ENCODE measurements at regions not wholly inside any gene's neighbourhood (a gene's known extent, or its start where the extent isn't known, plus 50 kb on each side); places are given as distances from the start of the nearest gene placed in this dataset.
"Not testable (repeated sequence)": the region's sequence is repeated elsewhere in the genome, so short reads cannot be mapped to it uniquely, and the experiment has no call there.

DNA sequence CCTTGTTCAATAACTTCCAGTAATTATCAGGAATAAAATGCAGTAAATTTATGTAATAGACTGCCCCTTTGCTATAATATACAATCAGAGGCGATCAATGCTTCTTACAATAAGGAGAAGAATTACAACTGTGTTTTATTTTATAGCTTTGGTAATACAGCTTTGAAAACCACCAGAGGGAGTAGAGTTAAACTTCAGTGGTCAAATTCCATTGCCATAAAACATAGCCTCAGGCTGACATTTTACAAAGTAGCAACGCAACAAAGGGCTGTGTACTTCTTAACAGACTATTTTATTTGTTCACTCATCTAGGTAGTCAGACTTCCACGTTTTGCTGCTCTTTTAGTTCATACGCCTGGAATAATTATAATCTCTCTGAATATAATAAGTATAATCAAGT lies 58.5 kb downstream of the TEX13C start:
- peak; percentile 93 for DNase-seq

DNA sequence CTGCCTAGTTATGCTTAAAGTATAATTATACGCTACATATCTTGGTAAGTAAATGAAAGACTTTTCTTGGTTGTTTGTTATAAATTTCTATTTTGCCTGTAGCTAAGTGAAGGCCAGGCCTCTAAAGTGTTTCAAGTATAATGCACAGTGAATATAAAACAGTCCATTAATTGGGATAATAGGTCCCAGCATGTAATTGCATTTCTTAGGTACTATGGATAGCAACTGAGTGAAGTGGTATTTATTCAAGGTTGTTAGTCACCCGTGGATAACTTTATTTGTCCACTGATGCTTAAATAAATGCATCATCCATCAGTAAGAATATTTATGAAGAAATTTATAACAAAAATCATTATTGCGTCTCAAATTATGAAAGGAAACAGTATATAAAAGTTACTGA lies 59.1 kb downstream of the TEX13C start:
- DNase-seq, result peak; percentile 92

DNA sequence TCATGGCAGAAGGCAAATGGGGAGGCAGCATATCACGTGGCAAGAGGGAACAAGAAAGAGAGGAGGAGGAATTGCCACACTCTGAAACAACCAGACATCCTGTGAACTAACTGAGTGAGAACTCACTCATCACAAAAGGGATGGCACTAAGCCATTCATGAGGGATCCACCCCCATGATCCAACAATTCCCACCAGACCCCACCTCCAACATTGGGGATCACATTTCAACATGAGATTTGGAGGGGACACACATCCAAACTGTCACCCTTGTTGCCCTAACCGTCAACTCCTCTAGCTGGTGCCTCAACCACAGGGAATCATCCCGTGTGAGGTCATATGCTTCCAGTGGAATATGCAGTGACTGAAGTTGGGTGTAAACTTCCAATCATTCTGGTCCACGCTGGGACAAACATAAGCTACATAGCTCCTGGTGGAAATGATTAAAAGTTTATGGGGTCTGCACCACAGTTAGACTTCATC lies 62.5 kb downstream of the TEX13C start:
- DNase-seq, result no peak

DNA sequence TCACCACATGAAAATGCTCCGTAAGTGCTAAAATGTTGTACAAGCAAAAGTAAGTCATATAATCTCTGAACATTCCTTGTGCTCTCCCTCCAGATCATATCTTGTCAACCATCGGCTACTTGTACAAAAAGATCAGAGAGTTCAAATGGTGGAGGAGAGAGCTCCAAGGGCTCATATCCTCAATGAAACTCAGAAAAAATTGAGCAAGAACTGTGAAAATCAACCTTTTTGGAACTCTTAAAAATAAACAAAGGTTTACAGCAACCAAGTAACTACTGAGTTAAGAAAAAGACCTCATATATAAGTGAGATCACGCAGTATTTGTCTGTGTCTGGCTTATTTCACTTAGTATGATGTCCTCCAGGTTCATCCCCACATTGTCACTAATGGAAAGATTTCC lies 63.2 kb downstream of the TEX13C start:
- DNase-seq, result no peak

DNA sequence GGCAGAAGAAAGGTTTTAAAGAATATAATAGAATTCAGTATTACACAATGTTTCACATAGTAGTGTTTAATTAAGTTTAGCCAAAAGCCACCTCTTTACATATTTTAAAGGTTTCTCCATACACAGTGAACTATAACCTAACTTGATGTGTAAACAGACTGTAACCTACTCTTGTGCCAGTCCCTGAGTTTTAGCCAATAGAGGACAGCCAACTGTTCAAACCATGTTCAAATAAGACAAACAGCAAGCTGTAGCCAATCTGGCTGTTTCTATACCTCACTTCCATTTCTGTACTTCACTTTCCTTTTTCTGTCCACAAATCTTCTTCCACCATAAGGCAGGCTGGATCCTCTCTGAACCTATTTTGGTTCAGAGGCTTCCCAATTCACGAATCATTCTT lies 65.2 kb downstream of the TEX13C start:
- DNase-seq, result no peak

DNA sequence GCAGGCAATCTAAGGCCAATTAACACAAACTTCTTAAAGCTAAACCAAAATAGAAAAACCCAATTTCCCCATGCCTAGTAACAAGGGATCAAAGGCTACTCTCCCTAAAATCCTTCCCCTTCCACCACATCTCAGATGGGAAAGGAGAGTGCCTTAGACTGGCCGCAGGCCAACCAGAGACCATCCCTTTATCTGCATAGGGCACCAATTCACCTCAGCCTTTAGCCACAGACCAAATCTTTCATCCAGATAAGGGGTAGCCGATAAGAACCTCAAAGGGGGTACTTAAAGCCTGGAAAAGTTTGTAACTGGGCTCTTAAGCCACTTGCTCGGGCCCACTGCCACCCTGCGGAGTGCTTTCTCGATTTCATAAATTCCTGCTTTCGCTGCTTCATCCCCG lies 68.3 kb downstream of the TEX13C start:
- no peak for DNase-seq

DNA sequence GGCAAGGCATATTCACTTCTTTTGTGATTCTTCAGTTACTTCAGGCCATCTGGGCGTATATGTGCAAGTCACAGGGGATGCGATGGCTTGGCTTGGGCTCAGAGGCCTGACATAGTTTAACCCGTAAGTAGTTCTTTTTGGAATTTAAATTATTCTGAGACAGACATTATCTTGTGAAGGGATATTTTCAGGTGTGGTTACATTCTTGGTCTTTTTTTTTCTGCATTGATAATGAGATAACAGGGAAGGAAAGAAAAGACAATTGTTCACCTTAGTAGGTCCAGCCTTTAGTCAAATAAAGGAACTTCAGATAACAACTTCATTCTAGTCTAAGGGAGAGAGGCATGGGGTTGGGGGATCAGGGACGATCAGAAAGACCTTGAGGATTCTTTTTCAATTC lies 74.8 kb downstream of the TEX13C start:
- no peak for DNase-seq

DNA sequence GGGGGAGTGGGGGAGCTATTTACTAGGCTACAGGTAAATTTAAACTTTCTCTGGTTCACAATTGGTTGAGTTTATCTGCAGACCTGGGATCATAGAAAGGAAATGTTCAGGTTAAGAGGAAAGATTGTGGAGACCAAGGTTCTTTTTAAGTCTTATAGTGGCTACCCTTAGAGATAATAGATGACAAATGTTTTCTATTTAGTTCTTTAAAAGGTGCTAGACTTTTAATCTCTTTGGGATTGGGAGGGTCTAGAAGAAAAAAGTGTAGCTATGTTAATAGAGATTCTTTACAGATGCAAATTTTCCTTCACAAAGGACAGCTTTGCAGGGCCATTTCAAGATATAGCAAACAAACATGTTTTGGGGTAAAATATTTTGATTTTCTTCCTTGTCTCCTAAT lies 76.0 kb downstream of the TEX13C start:
- no peak for DNase-seq

DNA sequence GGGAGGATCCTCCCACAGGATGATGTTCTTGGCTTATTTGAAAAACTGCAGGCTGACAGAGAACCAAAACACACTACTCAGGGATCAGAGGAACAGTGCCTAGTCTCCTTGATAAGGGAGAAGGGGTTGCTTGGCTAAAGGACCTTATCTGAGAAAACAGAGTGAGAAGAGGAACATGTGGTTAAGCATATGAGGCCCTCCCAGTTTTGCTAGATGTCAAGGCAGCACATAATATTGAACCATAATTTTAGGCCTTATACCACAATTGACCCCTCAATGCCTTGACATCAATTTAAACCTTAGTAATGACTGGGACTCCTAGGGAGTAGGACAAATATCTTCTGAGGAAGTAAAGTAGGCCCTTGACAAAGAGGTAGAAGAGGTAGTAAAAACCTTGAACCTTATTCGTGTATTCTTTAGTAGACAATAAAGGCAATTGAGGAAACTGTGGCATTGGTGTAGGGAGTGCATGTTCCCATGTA lies 79.3 kb downstream of the TEX13C start:
- DNase-seq, result no peak

DNA sequence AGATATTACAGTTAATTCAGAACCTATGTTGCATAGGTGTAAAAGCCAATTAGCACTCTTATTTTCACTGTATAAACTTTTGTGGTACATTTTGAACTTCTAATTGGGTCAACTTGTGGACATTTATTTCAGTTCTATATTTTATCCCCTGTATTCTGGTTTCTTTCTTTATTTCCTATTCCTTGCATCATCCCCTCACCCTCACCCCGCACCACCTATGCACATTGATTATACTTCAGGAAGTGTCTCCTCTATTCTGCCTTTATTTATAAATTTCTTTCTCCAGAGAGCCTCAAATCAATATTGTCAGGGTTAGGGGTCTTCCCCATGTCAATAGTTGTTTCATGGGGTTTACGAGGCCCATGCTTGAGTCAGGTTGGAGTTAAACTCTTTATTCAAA lies 83.1 kb downstream of the TEX13C start:
- no peak for DNase-seq

DNA sequence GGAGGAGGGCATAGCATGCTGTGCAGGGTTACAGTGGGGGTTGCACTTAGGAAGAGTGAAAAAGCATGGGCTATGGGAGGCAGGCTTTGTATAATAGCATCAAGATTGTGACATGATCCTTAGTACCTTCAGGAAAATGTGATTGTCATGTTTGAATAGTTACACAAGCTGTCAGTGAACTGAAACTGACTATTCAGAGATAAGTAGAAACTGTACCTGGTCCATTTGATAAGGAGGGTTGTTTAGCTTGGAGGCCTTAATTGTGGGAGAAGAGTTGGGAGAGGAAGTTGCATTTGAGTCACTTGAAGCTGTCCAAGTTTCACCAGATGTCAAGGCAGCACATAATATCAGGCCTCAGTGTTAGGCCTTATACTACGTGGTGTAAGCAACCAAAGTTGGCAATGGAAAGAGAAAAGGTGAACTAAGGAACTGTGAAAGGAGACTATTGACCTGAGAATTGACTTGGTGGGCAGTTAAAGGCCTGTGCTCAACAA lies 85.0 kb downstream of the TEX13C start:
- no peak for DNase-seq

DNA sequence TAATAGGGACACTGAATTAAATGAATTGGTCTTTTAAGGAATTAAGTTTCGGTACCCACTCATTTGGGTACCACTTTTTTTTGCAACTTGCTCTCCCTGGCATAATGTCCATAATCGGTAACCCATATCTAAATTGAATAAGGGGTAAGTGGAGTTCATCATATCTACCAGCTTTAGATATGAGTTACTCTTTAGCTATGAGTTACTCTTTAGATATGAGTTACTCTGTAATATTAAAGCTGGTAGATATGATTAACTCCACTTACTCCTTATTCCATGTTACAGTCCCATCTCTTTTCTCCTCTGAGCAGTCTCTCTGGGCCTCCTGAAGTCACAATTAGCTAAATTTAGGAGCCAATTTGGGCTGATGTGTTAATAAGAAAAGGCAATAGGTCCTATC lies 85.7 kb downstream of the TEX13C start:
- no peak for DNase-seq

DNA sequence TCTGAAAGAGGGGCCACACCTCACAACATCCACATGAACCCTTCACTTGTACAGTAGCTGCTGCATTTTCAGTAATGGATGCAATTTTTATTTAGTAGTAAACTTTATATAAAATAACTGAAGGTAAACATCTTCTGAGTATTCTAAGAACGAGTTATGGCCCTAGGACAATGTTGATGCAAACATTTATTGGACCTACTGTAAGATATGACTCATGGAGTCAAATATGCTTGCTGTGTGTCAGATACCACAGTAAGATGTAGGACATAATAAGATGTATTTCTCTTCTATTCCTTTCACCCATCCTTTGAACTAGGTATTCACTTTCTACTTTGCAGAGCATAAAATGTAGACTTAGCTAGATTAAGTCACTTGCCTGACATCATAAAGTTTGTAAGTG lies 87.6 kb downstream of the TEX13C start:
- no peak for DNase-seq

DNA sequence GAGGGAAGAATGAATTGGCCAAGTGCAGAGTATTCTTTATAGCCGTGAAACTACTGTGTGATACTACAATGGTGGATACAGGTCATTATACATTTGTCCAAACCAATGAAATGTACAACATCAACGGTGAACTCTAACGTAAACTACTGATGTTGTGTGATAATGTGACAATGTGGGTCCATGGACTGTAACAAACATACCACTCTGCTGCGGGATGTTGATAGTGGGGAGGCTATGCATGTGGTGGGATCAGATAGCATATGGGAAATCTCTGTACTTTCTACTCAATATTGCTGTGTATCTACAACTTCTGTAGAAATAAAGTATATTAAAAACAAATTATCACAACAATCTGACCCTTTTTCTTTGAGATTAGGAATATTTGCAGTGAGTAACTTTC lies 101.1 kb downstream of the TEX13C start:
- no peak for DNase-seq

DNA sequence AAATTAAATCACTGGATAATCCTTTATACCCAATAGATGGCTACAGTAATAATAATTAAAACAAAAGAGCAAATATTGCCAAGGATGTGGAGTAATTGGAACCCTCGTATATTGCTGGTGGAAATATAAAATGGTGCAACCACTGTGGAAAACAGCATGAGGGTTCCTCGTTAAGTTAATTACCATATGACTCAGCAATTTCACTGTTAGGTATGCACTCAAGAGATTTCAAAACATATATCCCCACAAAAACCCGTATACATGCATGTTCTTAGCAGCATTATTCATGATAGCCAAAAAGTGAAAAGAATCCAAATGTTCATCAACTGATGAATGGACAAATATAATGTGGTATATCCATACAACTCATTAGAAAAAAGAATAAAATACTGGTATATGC lies 103.3 kb downstream of the TEX13C start:
- DNase-seq, result no peak

DNA sequence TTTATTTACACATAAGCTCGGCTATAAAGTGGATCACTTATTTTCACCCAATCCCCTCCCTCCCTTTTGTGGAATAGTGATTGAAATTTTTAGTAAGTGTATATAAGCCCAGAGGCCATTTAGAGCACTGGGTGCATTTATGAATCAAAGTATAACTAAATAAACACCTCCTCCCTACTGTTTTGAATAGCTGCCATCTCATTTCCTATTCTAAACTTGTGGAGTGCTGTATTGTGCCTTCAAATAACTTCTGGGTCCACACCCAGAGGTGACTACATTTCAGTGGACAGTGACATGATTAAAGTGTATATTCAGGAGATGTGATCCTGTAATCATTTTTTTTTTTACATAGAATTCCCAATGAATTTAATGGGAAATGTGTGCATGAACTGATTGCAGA lies 104.9 kb downstream of the TEX13C start:
- DNase-seq, result peak; percentile 7

DNA sequence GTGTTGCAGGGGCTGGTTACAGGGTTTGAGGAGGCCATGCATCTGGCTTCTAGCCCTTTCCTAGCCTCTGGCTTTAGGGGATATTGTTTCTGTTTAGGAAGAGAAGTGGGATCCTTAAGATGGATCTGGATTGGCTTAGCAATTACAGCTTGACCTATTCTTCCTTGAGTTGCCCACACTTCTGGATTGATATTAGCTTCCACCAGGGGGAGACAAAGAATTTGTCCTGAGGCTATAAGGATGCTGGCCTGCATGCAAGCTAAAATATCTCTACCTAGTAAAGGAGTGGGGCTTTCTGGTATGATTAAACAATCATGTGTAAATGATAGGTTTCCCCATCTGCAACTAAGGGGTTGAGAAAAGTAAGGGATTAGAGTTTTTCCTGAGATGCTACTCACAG lies 117.2 kb downstream of the TEX13C start:
- DNase-seq, result peak; percentile 27

DNA sequence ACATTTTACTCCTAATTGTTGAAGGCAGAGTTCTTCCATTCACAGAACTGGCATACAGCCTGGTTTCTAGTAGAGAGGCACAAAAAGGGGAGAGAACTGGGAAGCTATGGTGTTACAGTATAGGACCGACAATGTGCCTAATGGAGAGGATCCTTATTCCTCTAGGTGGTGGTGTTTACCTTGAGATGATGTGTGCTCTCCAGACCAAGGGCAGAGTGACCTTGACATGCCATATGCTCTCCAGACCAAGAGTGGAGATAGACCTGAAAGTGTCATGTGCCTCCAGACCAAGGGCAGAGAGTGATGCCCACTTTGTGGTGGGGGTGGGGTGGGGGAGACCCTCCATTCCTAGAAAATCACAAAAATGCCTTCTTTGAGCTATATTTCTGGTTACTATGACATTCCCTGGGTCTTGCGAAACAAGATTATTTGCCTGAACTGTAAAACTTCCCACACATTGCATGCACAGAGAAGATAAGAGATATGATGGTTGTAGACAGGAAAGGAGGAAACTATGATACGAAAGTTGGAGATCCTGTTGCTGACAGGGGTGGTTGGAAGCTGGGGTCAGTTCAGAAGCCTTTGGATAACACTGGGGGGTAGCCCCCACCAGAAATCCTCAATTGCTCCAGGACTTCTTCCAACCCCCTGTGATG lies 119.7 kb downstream of the TEX13C start:
- no peak for DNase-seq

DNA sequence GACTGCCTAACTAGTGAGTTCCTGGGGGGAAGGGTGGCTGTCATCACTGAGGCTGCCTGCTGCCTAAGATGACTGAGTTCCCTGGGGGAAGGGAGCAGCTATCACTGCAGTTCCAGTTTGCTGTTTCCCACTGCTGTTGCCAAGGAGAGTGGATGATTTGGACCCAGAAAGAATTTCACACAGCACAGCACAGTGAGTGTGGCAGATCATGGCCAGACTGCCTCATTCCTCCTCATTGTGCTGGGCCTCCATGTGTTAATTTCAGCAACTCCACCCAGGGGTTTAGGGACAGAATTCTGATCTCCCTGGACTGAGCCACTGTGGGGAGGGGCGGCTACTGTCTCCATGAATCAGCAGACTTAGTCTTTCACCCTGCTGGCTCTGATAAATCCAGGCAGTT lies 125.0 kb downstream of the TEX13C start:
- no peak for DNase-seq

DNA sequence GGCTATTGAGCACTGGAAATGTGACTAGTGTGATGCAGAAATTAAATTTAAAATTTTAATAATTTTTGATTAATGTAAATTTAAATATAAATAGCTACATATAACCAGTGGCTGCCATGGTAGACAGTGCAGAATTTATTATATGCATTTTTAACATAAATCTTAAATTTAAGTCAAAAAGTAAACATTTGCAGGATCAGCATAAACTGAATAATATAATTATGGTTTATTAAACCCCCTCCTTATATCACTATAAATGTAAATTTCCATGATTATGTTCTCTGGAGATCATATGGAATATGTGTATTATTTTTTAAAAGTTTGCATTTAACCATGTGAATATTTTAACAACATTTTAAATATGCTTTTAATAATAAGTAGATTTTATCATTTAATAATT lies 155.8 kb downstream of the TEX13C start:
- no peak for DNase-seq

DNA sequence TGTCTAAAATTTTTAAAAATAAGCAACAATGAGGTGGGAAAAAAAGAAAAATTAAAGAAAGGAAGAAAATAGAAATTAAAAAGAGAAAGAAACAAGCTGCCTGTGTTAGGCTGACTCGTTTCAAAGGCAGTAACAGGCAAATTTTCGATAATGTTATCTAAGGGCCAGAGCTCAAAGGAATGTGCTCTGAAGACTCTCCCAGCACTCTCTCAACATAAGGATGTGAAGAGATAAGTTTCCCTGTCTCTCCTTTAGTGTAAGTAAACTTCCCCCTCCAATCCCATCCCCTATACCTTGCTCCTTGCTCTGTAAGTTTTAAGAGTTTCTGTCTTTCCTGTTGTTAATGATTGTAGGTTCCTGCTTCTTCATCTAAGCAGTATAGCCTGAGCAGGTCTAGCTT lies 172.8 kb downstream of the TEX13C start:
- no peak for DNase-seq

DNA sequence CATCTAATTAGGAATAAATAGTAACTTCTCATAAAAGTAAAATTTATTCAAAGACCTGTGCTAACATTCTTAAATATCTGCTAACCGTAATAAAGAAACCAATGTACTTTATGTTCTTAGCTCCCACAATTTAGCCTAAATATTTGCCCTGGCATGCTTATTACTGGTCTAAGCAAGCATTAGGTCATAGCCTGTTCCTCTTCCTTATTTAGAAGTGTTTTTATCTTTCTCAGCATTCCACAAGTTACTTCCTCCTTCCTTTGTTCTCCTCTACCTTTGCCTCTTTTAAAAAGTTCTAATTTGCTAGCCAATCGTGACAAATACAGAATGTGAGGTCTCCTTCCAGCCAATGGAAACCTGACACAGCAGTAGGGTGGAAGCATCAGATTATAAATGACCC lies 173.3 kb downstream of the TEX13C start:
- DNase-seq, result not testable (repeated sequence)

DNA sequence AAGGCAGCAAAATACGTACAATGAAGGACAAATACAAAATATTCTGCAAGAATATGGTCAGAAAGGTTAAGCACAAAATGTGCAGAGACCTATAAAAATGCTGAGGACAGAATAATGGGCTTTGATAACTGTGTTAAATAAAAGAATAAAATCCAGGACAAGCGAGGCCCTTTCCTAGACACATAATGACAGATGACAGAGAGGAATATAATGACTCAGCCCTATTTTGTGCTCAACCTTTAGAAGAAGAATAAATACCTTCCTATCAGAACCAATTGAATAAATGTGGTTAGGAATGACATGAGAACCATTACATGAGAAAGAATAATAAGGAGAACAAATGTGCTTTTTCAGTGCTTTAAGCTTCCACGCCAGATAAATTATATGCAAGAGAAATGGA lies 178.0 kb downstream of the TEX13C start:
- DNase-seq, result no peak

DNA sequence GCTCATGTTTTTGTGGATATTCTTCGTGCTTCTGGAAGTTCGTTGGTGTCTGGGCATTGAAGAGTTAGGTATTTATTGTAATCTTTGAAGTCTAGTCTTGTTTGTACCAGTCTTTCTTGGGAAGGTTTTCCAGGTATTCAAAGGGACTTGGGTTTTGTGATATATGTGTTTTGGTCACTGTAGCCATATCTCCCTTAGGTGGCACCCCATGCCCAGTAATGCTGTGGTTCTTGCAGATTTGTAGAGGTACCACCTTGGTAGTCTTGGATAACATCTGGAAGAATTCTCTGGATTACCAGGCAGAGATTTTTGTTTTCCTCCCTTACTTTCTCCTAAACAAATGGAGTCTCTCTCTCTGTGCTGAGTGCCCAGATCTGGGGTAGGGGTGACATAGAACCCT lies 184.1 kb downstream of the TEX13C start:
- DNase-seq, result no peak

DNA sequence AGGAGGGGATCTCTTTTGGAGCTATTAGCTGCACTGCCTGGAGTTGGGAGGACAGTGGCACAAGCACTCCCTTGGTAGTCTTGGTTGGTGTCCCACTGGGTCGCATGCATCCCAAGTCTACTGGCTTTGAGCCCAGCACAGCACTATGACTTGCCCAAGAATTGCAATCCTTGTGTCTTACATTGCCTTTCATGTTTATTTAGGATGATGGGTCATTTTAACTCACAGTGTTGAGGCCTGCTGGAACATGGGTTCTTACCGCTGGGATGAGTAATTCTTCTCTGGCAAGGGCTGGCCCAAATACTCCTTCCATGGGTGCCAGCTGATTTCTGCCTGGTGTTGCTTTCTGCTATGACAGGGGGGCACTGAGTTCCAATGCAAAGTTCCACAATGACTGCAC lies 185.5 kb downstream of the TEX13C start:
- DNase-seq, result no peak
